ENCODE measurements at regions not wholly inside any gene's neighbourhood (a gene's known extent, or its start where the extent isn't known, plus 50 kb on each side); places are given as distances from the start of the nearest gene placed in this dataset.
A peak's percentile ranks its signal among the peaks of the same experiment; 100 is the strongest.
"Not testable (repeated sequence)": the region's sequence is repeated elsewhere in the genome, so short reads cannot be mapped to it uniquely, and the experiment has no call there.

DNA sequence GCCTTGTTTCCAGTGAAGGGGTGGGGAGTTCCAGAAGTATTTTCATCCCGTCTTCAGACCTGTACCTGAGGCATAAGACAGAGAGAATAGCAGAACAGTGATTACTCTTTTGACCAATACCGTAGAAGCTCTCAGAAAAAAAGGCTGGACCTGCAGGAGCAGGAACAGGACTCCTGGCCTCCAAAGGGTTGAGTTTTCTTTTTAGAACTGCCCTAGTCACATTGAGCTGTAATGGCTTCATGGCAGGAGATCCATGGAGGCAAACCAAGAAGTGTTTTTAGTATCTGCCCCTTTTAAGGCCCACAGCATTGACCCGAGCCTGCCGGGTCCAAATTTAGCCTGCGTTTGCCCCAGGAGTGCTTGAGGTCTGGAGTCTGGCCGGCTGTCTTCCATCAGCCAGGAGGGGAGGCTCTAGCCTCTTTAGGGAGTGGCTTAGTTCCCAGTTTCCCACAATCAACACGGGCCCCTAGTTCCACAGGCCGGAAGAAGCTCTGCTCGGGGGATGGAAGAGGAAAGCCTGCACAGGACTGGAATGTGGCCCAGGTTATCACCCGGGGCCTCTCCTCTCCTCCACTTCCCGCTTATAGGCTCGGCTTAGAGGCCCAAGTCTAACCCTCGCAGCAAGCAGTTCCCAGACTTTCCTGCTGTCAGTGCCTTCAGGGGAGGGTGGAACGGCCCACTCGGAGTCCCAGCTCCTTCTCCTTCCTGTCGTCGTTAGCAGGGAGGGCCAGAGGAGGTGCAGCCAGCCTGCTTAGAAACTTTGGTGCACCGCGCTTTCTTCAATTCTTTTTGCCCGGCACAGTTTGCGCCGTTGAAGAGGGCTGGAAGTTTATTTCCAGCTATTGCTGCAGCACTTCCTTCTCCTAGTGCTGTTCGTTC lies 80.7 kb downstream of the C9orf152 start:
- DNase-seq, result peak; percentile 98

DNA sequence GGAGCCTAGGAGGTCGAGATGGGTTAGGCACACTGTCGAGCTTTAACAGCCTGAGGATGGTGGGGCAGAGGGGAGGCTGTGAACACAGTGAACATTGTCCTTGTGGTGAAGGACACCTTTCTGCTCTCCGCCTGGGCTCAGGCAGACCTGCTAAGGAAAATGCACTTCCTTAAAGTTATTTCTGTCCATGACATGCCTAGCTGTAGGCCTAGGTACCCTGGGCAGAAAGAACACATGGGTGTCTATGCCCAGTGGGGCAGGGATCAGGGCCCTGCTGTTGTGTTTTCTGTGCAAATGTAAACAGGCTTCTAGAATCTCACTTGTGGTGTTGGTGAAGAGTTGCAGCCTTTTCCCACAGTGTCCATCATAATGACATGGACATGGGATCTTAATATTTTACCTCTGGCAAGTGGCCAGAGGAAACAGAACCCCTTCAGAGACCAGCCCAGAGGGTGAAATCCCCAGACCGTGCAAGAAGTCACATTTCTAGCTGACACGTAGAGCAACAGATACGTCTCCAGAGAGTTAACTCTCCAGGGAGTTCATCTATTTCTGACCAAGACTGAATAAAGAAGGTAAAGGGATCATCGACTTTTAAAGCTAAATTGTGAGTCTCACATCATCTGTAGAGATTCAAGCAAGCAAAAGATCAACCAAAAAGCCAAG lies 79.2 kb downstream of the C9orf152 start:
- DNase-seq, result no peak

DNA sequence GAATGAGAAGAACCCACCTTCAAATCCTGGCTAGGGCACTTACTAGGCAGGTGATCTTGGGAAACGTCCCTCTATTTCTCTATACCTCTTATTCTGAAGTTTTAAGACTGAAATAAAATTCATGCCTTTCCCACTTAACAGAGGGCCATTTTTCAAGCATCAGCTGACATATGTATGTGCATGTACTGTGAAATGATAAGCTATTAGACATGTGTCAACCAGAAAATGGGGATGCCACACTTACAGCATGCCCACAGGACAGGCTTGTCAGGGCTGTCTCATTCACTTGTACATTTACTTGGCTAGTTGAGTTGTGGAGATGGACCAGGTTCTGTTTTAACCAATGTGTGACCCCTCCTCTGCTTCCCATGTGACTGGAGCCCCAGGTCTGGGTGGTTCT lies 78.5 kb downstream of the C9orf152 start:
- no peak for DNase-seq

DNA sequence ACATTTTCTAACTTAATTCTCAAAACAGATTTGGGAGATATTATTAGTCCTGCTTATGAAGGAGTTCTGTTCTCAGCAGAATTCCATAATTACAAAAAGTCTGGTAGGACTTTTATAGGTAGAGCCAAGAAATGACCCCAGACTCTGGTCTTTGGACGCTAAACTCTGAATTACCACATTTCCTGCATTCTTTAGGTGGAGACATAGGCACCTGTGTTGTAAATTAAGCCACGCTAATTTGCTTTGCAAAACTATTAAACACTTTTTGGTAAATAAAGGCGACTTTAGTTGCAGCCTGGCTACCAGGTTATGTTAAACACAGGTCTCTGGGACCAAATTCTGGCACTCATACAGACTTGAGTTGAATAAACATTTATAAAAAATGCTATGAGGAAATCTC lies 77.7 kb downstream of the C9orf152 start:
- no peak for DNase-seq

DNA sequence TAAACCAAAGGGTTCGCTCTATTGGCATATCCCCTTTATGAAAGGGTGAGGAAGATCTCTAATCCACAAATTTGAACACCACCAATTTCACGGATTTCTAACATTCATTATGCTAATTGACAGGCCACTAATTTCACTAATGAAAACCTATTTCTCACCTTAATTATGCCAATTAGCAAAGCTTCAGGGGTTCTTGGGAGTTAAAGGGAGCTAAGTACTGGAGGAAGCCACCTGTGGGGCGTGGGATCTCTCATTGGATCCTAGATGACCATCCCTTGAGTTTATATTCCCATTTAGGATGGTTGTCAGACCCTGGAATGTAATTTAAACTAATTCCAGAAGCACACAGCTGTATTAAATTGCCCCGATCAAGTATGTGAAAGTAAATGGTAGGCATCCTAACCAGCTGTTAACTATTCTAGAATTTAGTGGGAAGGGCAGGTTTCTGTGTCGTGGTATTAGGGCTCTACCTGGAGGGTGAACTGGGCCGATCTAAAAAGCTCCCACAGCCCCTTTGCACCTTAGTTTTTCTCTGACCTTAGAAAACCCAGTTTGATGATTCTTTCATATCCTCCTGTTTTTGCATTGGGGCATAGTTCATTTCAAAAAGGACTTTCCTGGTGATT lies 77.1 kb downstream of the C9orf152 start:
- DNase-seq, result peak; percentile 29

DNA sequence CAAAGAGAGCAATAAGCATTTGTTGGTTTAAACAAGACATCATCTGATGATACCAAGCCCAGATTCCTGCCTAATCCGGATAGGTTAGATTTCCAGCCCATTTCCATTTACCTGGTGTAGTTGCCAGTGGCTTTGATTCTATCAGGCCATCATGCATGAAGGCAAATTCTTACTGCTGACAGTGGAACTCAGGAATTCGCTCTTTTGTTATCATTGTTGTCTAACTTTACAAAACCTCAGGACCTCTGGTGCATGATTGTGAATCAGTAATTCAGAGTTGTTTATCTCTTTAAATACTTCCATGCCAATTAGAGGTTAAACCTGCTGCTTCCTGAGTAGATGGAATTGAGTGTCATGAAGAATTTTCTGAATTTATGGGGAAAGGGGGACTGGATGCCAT lies 76.5 kb downstream of the C9orf152 start:
- peak; percentile 76 for DNase-seq

DNA sequence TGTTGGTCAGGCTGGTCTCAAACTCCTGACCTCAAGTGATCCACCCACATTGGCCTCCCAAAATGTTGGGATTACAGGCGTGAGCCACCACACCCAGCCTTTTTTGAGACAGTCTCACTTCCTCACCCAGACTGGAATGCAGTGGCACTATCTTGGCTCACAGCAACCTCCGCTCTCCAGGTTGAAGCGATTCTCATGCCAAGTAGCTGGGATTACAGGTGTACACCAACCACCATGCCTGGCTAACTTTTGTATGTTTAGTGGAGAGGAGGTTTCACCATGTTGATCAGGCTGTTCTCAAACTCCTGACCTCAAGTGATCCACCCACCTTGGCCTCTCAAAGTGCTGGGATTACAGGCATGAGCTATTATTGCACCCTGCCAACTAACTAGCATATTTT lies 75.4 kb downstream of the C9orf152 start:
- DNase-seq, result not testable (repeated sequence)

DNA sequence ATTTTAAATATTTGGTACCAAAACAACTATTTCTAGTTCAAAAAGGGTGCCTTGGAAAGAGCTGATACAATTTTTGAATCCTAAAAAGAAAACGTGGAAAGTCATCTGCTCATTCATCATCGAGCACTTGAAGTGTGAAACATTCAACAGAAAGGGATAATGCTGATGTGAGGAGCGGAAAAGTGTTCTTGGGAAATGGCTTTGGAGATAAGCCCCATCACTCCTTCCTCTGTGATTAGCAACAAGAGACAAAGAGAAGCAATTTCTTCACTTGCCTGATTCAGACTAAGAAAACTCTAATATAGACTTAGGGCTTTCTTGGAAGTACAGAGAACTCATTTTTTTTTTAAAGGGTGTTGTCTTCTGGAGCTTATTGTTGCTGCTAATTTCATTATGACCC lies 74.9 kb downstream of the C9orf152 start:
- DNase-seq, result peak; percentile 67

DNA sequence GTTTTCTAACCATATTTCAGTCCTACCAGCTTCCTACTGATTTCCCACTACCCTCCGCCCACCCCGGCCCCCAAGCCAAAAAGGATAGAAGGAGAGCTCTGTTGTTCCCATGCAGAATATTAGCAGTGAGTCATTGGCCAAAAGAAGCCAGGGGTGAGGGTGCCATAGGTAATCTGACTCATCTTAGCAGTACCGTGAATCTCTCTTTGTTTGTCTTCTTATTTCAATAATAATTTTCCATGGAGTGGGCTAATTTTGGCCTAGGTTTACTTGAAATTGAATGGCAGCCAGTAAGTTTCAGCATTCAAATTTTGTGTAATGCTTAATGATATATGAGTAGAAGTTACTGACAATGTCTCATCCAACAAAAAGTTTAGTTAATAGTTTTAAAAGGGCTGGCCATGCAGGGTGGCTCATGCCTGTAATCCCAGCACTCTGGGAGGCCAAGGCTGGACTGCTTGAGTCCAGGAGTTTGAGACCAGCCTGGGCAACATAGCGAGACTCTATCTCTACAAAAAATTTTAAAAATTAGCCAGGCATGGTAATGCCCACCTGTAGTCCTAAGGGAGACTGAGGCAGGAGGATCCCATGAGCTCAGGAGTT lies 74.2 kb downstream of the C9orf152 start:
- peak; percentile 58 for DNase-seq

DNA sequence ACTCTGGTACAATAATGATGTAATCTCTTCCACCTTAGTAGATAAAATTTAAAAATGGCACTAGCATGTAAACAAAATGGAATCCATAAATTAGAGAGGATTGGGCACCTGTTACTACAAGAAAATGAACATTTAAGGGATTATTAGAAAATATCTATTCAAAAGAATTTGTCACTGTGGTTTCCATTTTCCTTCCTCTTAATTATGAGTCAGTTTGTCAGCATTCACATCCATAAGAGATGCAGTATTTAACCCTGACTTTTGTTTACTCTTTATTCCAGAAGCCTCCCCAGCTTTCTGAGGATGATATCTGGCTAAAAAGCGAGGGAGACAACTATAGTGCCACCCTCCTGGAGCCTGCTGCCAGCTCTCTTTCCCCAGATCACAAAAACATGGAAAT lies 72.1 kb downstream of the C9orf152 start:
- DNase-seq, result no peak

DNA sequence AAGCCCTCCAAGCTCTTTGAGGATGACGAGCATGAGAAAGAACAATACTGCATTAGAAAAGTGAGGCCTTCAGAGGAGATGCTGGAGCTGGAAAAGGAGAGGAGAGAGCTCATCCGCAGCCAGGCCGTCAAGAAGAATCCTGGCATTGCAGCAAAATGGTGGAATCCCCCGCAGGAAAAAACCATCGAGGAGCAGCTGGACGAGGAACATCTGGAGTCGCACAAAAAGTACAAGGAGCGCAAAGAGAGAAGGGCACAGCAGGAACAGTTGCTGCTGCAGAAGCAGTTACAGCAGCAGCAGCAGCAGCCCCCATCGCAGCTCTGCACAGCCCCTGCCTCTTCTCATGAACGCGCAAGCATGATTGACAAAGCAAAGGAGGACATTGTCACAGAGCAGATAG lies 71.2 kb downstream of the C9orf152 start:
- DNase-seq, result no peak

DNA sequence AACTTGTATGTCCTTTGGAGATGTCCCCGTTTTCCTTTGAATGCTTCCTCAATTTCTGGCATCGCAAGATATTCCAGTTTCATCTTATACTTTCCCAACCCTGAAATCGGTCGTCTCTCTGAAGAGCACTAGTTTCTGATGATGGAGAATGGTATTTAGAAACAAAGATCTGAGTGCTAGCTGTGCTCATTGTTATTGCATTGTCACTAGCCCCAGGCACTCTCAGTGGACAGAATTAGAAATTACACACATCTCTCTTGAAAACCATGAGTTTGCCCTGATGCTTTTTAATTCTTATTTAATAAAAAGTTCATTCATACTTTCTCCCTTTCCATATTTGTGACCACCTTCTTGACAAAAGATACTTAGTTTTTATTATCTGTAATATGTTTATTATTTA lies 67.7 kb downstream of the C9orf152 start:
- DNase-seq, result no peak

DNA sequence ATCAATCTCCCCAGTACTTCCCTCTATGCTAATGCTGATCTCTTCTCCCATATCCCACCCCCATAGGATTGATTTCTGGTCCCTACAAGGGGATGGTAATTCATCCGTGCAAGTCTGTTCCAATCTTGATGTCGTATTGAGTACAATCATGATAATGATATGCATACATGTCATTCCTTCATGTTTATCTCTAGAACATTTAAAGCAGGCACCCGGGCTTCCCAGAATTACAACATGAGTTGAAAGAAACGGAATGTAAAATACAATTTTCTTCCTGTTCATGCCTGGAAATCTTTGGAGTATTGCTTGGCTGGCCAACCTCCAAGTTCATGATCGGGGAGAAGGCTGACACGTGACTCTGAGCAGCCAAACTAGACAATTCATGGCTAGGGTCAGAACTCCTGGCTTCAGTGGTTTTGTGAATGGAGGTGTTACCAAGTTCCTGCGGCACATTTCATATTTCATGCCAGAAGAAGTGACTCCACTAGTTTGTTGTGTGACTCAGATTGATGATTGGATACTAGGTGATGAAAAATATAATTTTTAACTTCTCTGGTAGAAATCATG lies 66.6 kb downstream of the C9orf152 start:
- DNase-seq, result peak; percentile 90

DNA sequence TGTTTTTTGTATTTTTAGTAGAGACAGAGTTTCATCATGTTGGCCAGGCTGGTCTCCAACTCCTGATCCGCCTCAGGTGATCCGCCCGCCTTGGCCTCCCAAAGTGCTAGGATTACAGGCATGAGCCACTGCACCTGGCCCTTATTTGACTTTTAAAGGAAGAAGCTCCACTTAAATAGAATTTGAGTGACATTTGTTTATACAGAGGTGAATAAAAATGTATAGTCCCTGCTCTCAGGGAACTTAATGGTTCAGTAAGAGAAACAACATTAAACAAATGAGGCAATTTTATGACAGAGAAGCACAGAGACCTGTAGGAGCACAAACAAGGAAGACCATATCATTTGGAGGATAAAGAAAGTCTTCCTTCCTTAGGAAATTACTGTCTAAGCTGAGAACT lies 65.7 kb downstream of the C9orf152 start:
- no peak for DNase-seq

DNA sequence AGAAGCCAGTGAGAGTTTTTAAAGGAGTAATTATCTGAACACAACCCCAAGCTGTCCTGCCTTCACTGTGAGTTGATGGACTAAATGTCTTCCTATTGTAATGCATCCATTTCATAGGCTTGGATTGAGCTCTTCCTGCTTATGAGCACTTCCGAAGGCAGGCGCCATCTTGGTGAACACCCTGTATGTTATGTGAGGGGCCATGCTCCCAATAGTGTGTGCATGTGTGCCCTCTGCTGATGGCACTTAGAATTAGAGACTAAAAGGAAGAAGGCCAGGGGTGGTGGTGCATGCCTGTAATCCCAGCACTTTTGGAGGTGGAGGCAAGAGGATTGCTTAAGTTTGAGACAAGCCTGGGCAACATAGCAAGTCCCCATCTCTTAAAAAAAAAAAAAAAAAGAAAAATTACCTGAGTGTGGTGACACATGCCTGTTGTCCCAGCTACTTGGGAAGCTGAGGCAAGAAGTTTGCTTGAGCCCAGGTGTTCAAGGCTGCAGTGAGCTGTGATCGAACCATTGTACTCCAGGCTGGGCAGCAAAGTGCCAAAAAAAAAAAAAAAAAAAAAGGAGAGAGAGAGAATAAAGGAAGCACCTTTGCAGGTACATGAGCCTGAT lies 65.0 kb downstream of the C9orf152 start:
- no peak for DNase-seq

DNA sequence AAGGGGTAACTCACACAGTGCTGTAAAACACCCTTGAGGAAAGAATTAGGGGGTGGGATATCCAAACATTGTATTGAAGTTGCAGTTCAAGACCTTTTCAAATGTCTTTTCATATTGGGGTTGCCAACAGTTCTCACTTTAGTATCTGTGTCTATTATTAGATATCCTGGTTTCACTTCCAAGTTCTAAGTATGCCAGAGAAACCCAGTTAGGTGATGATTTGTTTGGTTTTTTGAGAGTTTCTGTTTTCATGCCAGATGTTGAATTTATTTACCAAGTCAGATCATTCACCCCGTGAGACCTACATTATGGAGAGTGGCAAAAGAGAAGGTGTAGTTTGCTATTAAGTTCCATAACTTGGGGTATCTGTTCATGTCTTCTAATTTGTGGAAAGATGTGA lies 64.5 kb downstream of the C9orf152 start:
- no peak for DNase-seq

DNA sequence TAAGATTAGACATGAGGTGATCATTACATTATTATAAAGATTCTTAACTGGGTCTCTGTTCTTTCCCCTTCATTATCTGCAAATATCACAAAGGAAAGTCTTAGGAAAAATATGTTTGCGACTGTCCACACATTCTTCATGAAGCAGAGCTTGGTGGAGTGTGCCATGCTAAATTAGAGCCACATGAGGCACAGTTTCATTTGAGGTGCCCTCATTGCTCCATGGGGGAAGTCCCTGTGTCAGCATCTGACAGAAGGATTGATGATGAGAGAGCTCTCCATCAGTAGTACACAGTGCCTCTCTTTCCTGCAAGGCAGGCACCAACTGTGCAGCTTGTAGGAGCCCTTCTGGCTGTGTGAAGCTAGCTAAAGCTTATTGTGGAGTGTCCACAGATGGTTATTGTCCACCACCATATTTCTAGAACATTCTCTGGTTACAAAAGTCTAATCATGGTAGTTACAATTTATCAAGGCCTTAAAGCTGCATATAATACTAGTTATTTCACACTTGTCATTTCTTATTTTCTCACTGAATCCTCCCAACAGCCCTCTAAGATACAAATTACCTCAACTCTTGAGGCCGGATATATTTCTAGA lies 63.9 kb downstream of the C9orf152 start:
- DNase-seq, result no peak

DNA sequence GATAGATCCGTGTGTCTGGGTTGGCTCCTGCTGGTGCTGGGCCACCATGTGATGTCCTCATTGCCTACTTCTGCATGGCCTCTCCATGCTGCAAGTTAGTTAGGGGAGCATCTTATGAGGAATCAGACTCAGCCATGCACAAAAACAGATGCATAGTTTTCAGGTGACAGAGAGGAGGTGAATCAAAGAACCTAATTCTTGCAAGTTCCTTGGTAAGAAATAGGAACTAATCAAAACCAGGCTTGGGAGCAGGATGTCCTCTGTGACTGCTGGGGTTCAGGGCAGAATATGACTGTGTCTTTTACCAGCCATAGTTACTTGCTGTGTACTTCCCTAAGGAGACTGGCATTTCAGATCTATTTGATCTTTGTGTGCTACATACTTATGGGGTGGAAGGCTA lies 61.6 kb downstream of the C9orf152 start:
- DNase-seq, result no peak

DNA sequence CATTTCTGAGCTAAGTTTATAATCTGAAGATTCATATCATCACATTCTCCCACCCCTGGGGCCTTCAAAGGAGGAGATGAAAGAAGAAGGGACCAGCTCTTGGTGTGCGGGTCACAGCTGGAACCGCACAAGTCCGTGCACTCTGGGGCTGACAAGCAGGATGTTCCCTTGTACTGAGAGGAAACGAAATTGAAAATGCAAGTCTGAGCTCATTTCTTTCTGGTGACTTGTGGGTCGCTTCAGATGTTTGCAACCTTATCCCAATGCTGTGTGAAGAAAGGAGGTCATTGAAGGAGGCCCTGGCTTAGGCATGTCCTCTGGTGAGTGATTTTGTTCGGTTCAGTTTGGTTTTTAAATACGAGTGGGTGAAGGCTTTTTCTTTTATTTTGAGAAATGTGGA lies 59.6 kb downstream of the C9orf152 start:
- DNase-seq, result no peak

DNA sequence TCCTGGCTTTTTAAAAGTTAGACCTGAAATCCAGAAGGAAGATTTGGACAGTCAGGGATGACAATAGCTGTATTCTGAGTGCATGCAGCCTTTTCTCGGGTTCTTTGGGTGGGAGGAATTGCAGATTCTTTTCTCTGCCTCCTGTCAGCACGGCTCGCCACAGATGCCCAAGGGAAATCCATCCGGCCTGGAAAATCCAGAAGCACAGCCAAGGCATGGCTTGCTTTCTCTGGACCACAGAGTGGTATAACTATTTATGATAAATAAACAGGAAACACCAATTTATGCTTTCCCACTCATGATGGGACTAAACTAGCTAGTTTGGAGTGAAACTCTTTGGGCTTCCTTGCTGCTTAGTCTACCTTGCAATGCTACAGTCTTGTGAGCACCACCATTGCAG lies 59.1 kb downstream of the C9orf152 start:
- no peak for DNase-seq

All from NCI-H226 (cell line).